IMR-90 (cell line): ENCODE measurements at regions not wholly inside any gene's neighbourhood (a gene's known extent, or its start where the extent isn't known, plus 50 kb on each side); places are given as distances from the start of the nearest gene placed in this dataset.

Experiments used
- ATAC-seq: fragments of 200-7000 bp; cut with Tn5 transposase; 2 replicates; pipeline ENCODE4 v1.9.1; 2020; ENCODE audit warnings: low read depth, mild to moderate bottlenecking, moderate library complexity
- BruUV-seq: library from RNA; stranded (reverse); fragments of 400-500 nt; replicated peaks from 2 replicates; lab custom pipeline; 2021; lab: Mats Ljungman, UMichigan
- CTCF ChIA-PET: fragments of 300-600 bp; formaldehyde crosslinking; extraction: SDS; loops from one replicate; lab custom pipeline; 2021; ENCODE audit warnings: antibody characterized with exemption; lab: Yijun Ruan, JAX
- POLR2A ChIA-PET: fragments of 300-600 bp; sonication (Branson Sonifier 250); formaldehyde crosslinking; loops from one replicate; lab custom pipeline; 2022; ENCODE audit warnings: antibody characterized with exemption; ENCODE audit not compliant: unreplicated experiment; lab: Charles Lee
- DNase-seq: peaks from one replicate; pipeline ENCODE4 v3.0.0; 2013
- H2AFZ ChIP-seq: replicated peaks from 2 replicates; pipeline ENCODE3; 2013; ENCODE audit warnings: low read length, mild to moderate bottlenecking; ENCODE audit not compliant: poor library complexity
- H2AK5ac ChIP-seq: 2 replicates; pipeline ENCODE4 v1.6.1; 2013; ENCODE audit warnings: low read depth, low read length, inconsistent platforms
- H2AK9ac ChIP-seq: replicated peaks from 2 replicates; pipeline ENCODE3; 2013; ENCODE audit warnings: mild to moderate bottlenecking, low read depth, low read length, moderate library complexity; ENCODE audit not compliant: poor library complexity
- H2BK120ac ChIP-seq: 2 replicates; pipeline ENCODE4 v1.6.1; 2013; ENCODE audit warnings: low read depth, low read length, inconsistent platforms
- H2BK15ac ChIP-seq: 3 replicates; pipeline ENCODE4 v1.6.1; 2013; ENCODE audit warnings: low read depth, low read length, inconsistent platforms
- H2BK20ac ChIP-seq: 2 replicates; pipeline ENCODE4 v1.6.1; 2013; ENCODE audit warnings: low read depth, mild to moderate bottlenecking, inconsistent platforms, low read length, moderate library complexity
- H2BK5ac ChIP-seq: 2 replicates; pipeline ENCODE4 v1.6.1; 2013; ENCODE audit warnings: mild to moderate bottlenecking, low read depth, low read length, inconsistent platforms; ENCODE audit not compliant: poor library complexity, severe bottlenecking
- H3K14ac ChIP-seq: replicated peaks from 2 replicates; pipeline ENCODE4 v1.6.1; 2013; ENCODE audit warnings: low read depth, low read length, inconsistent platforms
- H3K18ac ChIP-seq: 2 replicates; pipeline ENCODE4 v1.6.1; 2013; ENCODE audit warnings: low read depth, low read length, control low read depth
- H3K23ac ChIP-seq: 2 replicates; pipeline ENCODE4 v1.6.1; 2013; ENCODE audit warnings: low read depth, low read length, inconsistent platforms
- H3K27ac ChIP-seq: 2 replicates; pipeline ENCODE4 v1.5.1; 2013; ENCODE audit warnings: mild to moderate bottlenecking, control low read depth, low read length; ENCODE audit not compliant: insufficient read depth
- H3K27me3 ChIP-seq: 2 replicates; pipeline ENCODE4 v1.6.1; 2013; ENCODE audit warnings: low read length; ENCODE audit not compliant: control insufficient read depth, insufficient read depth
- H3K36me3 ChIP-seq: 2 replicates; pipeline ENCODE4 v1.6.1; 2013; ENCODE audit warnings: low read length, mixed read lengths; ENCODE audit not compliant: control insufficient read depth, insufficient read depth
- H3K4ac ChIP-seq: 2 replicates; pipeline ENCODE4 v1.6.1; 2013; ENCODE audit warnings: low read depth, low read length, inconsistent platforms
- H3K4me1 ChIP-seq: 2 replicates; pipeline ENCODE4 v1.6.1; 2013; ENCODE audit warnings: low read length, mixed read lengths; ENCODE audit not compliant: control insufficient read depth, insufficient read depth
- H3K4me2 ChIP-seq: 2 replicates; pipeline ENCODE4 v1.6.1; 2013; ENCODE audit warnings: low read depth, mild to moderate bottlenecking, control low read depth, low read length, moderate library complexity
- H3K4me3 ChIP-seq: 2 replicates; pipeline ENCODE4 v1.5.1; 2013; ENCODE audit warnings: low read depth, mild to moderate bottlenecking, control low read depth, low read length, moderate library complexity; ENCODE audit not compliant: insufficient read depth
- H3K56ac ChIP-seq: 2 replicates; pipeline ENCODE4 v1.6.1; 2013; ENCODE audit warnings: low read length, inconsistent platforms; ENCODE audit not compliant: insufficient read depth; ENCODE audit errors: extremely low read depth
- H3K79me1 ChIP-seq, 2 experiments: 2 replicates each; pipeline ENCODE4 v1.6.1; 2013; ENCODE audit warnings: low read length in 2 of 2, inconsistent platforms in 1 of 2, low read depth in 1 of 2
- H3K9ac ChIP-seq: 2 replicates; pipeline ENCODE4 v1.6.1; 2013; ENCODE audit warnings: low read depth, low read length, control low read depth
- H3K9me1 ChIP-seq: 2 replicates; pipeline ENCODE4 v1.6.1; 2013; ENCODE audit warnings: low read length, inconsistent platforms; ENCODE audit not compliant: insufficient read depth
- H3K9me3 ChIP-seq: 2 replicates; pipeline ENCODE4 v1.6.1; 2013; ENCODE audit warnings: low read length; ENCODE audit not compliant: control insufficient read depth, insufficient read depth
- H4K20me1 ChIP-seq: 2 replicates; pipeline ENCODE4 v1.6.1; 2013; ENCODE audit warnings: low read length, inconsistent platforms; ENCODE audit not compliant: insufficient read depth
- H4K5ac ChIP-seq: 2 replicates; pipeline ENCODE4 v1.6.1; 2013; ENCODE audit warnings: mild to moderate bottlenecking, low read depth, low read length, control low read depth
- H4K8ac ChIP-seq, 2 experiments: 2 replicates each; pipeline ENCODE4 v1.6.1; 2013; ENCODE audit warnings: low read depth in 2 of 2, low read length in 2 of 2, control low read depth in 1 of 2, inconsistent platforms in 1 of 2
- H4K91ac ChIP-seq: 2 replicates; pipeline ENCODE4 v1.6.1; 2013; ENCODE audit warnings: low read depth, low read length, inconsistent platforms; ENCODE audit not compliant: insufficient read depth
- BHLHE40 ChIP-seq: fragments of 150-350 bp; IDR thresholded peaks from 2 replicates; pipeline ENCODE4 v1.6.1; 2016; ENCODE audit warnings: mild to moderate bottlenecking, low read depth, low read length
- CEBPB ChIP-seq: IDR thresholded peaks from 2 replicates; pipeline ENCODE4 v1.6.1; 2012; ENCODE audit warnings: low read depth, low read length, improper control_type of control experiment
- CHD1 ChIP-seq: IDR thresholded peaks from 2 replicates; pipeline ENCODE4 v1.6.1; 2012; ENCODE audit warnings: low read depth, low read length, improper control_type of control experiment
- CTCF ChIP-seq: conservative IDR thresholded peaks from 2 replicates; pipeline ENCODE4 v1.5.1; 2012; ENCODE audit warnings: mild to moderate bottlenecking, low read depth, low read length, improper control_type of control experiment
- FOS ChIP-seq: fragments of 150-350 bp; IDR thresholded peaks from 2 replicates; pipeline ENCODE4 v1.6.1; 2016; ENCODE audit warnings: low read depth, low read length
- MAFK ChIP-seq: IDR thresholded peaks from 2 replicates; pipeline ENCODE4 v1.6.1; 2012; ENCODE audit warnings: low read depth, low read length, improper control_type of control experiment
- MAZ ChIP-seq: IDR thresholded peaks from 2 replicates; pipeline ENCODE4 v1.6.1; 2012; ENCODE audit warnings: low read depth, mild to moderate bottlenecking, low read length, improper control_type of control experiment, moderate library complexity, borderline replicate concordance
- MXI1 ChIP-seq: IDR thresholded peaks from 2 replicates; pipeline ENCODE4 v1.6.1; 2012; ENCODE audit warnings: low read depth, mild to moderate bottlenecking, low read length, moderate library complexity, borderline replicate concordance
- NFE2L2 ChIP-seq: fragments of 150-350 bp; IDR thresholded peaks from 2 replicates; pipeline ENCODE4 v1.6.1; 2016; ENCODE audit warnings: low read depth, mild to moderate bottlenecking, low read length
- POLR2A ChIP-seq: IDR thresholded peaks from 2 replicates; pipeline ENCODE4 v1.6.1; 2012; ENCODE audit warnings: mild to moderate bottlenecking, low read depth, low read length
- RAD21 ChIP-seq: IDR thresholded peaks from 2 replicates; pipeline ENCODE4 v1.6.1; 2012; ENCODE audit warnings: low read length, improper control_type of control experiment
- RCOR1 ChIP-seq: IDR thresholded peaks from 2 replicates; pipeline ENCODE4 v1.6.1; 2012; ENCODE audit warnings: mild to moderate bottlenecking, low read length, improper control_type of control experiment; ENCODE audit not compliant: insufficient replicate concordance
- WGBS, 2 experiments: methylation state at CpG; one replicate each; pipeline versions ENCODE4 v1.1.5 to v1.1.7; 2013; ENCODE audit warnings: missing lambda C conversion rate in 2 of 2; ENCODE audit not compliant: insufficient read length in 1 of 2; ENCODE audit errors: extremely low coverage in 2 of 2; 5-methylcytosine and 5-hydroxymethylcytosine counted together
- dilution Hi-C: fragments of 300-500 bp; cut with HindIII; formaldehyde crosslinking; loops from one replicate; pipeline ENCODE4 v1.14.3; 2018; ENCODE audit warnings: low sequenced_read_pairs; ENCODE audit not compliant: unreplicated experiment
- in situ Hi-C: fragments of 300-500 bp; cut with MboI; formaldehyde crosslinking; loops from 3 replicates; pipeline ENCODE4 v1.14.3; 2019; ENCODE audit warnings: low sequenced_read_pairs, inconsistent platforms, mixed read lengths
- intact Hi-C: fragments of 100-400 bp; cut with micrococcal nuclease; formaldehyde crosslinking; loops from 2 replicates; pipeline ENCODE4 v1.10.0; 2022

DNA sequence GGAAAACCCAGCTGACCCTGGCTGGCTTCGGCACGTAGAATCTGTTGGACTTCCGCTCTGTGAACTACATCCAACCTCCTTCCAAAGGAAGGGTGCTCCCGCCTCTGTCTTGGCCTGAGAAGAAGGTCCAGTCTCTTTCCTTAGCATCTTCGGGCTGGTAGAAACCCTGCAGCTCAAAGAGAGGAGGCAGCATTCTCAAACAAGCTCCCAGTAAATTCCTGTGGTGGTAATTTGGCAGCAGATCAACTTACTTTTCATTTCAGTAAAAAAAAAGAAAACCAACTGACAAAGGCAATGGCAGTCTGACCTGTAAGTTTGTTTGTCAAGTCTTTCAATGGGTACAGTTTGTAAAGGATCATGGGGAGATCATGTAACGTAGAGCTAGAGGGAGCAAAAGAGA lies 176.7 kb downstream of the MED10 start:
- H3K9ac ChIP-seq: no peak overlapping the region
- no peaks in the 10 kb centered on the region for H4K20me1 ChIP-seq
- H3K9me1 ChIP-seq: no peaks in the 10 kb centered on the region
- BruUV-seq: no TSS peak
- H2AK5ac ChIP-seq: no peak overlapping the region
- POLR2A ChIA-PET: no interaction called here
- in situ Hi-C loops: no loop called here
- H3K27ac ChIP-seq: no peak overlapping the region
- no peaks in the 10 kb centered on the region for H3K79me1 ChIP-seq
- no peak overlapping the region for H2AFZ ChIP-seq
- dilution Hi-C loops: no loop called here
- H3K36me3 ChIP-seq: no peaks in the 10 kb centered on the region
- no peaks in the 10 kb centered on the region for H3K27me3 ChIP-seq
- H2BK120ac ChIP-seq: no peak overlapping the region
- no peak for ATAC-seq
- TF ChIP-seq MAZ (no peak), FOS (no peak), CHD1 (no peak), MAFK (no peak), MXI1 (no peak), POLR2A (no peak), CTCF (no peak), NFE2L2 (no peak), RAD21 (no peak), RCOR1 (no peak), BHLHE40 (no peak), CEBPB (no peak)
- no peaks in the 10 kb centered on the region for H3K4me1 ChIP-seq
- no peak overlapping the region for H2AK9ac ChIP-seq
- H3K4ac ChIP-seq: no peak overlapping the region
- no peak overlapping the region for H3K4me2 ChIP-seq
- H3K23ac ChIP-seq: no peak overlapping the region
- H2BK20ac ChIP-seq: no peak overlapping the region
- no peak overlapping the region for H4K5ac ChIP-seq
- peaks cover 29% of the 10 kb centered on the region for H3K9me3 ChIP-seq
- H3K14ac ChIP-seq: no peak overlapping the region
- H3K56ac ChIP-seq: no peak overlapping the region
- 0% methylated on average over 1 of the region's 6 CpGs; no CpG with 5 or more reads in 1 of the 2 experiments for WGBS, 2 experiments
- H3K18ac ChIP-seq: no peak overlapping the region
- no peak overlapping the region for H3K4me3 ChIP-seq
- intact Hi-C loops: no loop called here
- DNase-seq: no peak
- H2BK5ac ChIP-seq: no peak overlapping the region
- H4K8ac ChIP-seq: no peak overlapping the region
- H4K91ac ChIP-seq: no peak overlapping the region
- CTCF ChIA-PET: no interaction called here
- no peak overlapping the region for H2BK15ac ChIP-seq
